HEK293T (cell line): ENCODE measurements at regions not wholly inside any gene's neighbourhood (a gene's known extent, or its start where the extent isn't known, plus 50 kb on each side); places are given as distances from the start of the nearest gene placed in this dataset.

Source experiments
- CTCF ChIA-PET: fragments of 350-600 bp; formaldehyde crosslinking; extraction: SDS; loops from one replicate; lab custom pipeline; 2021; ENCODE audit warnings: antibody characterized with exemption, inconsistent platforms; lab: Yijun Ruan, JAX
- POLR2A ChIA-PET: fragments of 350-600 bp; formaldehyde crosslinking; extraction: SDS; loops from one replicate; lab custom pipeline; 2020; ENCODE audit warnings: antibody characterized with exemption, inconsistent platforms; lab: Yijun Ruan, JAX
- DNase-seq: peaks from one replicate; pipeline ENCODE4 v3.0.0; 2012; ENCODE audit warnings: mixed read lengths; ENCODE audit errors: extremely low spot score
- ARNT ChIP-seq: fragments of 450-650 bp; IDR thresholded peaks from 2 replicates; pipeline ENCODE4 v1.6.1; 2017; ENCODE audit warnings: mild to moderate bottlenecking
- BHLHE40 ChIP-seq: fragments of 450-650 bp; IDR thresholded peaks from 2 replicates; pipeline ENCODE4 v1.6.1; 2016; ENCODE audit warnings: mild to moderate bottlenecking, moderate library complexity, borderline replicate concordance
- CTBP1 ChIP-seq: fragments of 450-650 bp; IDR thresholded peaks from 2 replicates; pipeline ENCODE4 v1.6.1; 2016; ENCODE audit warnings: borderline replicate concordance
- ELF4 ChIP-seq: fragments of 450-650 bp; IDR thresholded peaks from 2 replicates; pipeline ENCODE4 v1.6.1; 2017; ENCODE audit warnings: antibody characterized with exemption
- FOXA1 ChIP-seq: fragments of 450-650 bp; IDR thresholded peaks from 2 replicates; pipeline ENCODE4 v1.6.1; 2016; ENCODE audit warnings: mild to moderate bottlenecking
- FOXK2 ChIP-seq: fragments of 450-650 bp; IDR thresholded peaks from 2 replicates; pipeline ENCODE4 v1.6.1; 2016; ENCODE audit warnings: mild to moderate bottlenecking
- FOXM1 ChIP-seq: fragments of 450-650 bp; IDR thresholded peaks from 2 replicates; pipeline ENCODE4 v1.6.1; 2017; ENCODE audit warnings: mild to moderate bottlenecking, borderline replicate concordance
- HDGF ChIP-seq: fragments of 450-650 bp; IDR thresholded peaks from 2 replicates; pipeline ENCODE4 v1.6.1; 2017; ENCODE audit warnings: antibody characterized with exemption, borderline replicate concordance
- L3MBTL2 ChIP-seq: fragments of 450-650 bp; conservative IDR thresholded peaks from 2 replicates; pipeline ENCODE4 v1.6.1; 2016; ENCODE audit warnings: mild to moderate bottlenecking
- LEF1 ChIP-seq: fragments of 450-650 bp; IDR thresholded peaks from 2 replicates; pipeline ENCODE4 v1.6.1; 2017; ENCODE audit warnings: mild to moderate bottlenecking, borderline replicate concordance
- NFRKB ChIP-seq: fragments of 450-650 bp; IDR thresholded peaks from 2 replicates; pipeline ENCODE4 v1.6.1; 2016; ENCODE audit warnings: mild to moderate bottlenecking, moderate library complexity
- SP1 ChIP-seq: fragments of 450-650 bp; IDR thresholded peaks from 2 replicates; pipeline ENCODE4 v1.6.1; 2017
- SUZ12 ChIP-seq: fragments of 450-650 bp; IDR thresholded peaks from 2 replicates; pipeline ENCODE4 v1.6.1; 2016; ENCODE audit warnings: mild to moderate bottlenecking
- TARDBP ChIP-seq: fragments of 450-650 bp; IDR thresholded peaks from 2 replicates; pipeline ENCODE4 v1.6.1; 2016
- ZNF384 ChIP-seq: fragments of 450-650 bp; IDR thresholded peaks from 2 replicates; pipeline ENCODE4 v1.6.1; 2016
- TF ChIP-seq, protein P1 (sequence below): fragments of 450-650 bp; IDR thresholded peaks from 2 replicates; pipeline ENCODE4 v1.6.1; 2016

DNA sequence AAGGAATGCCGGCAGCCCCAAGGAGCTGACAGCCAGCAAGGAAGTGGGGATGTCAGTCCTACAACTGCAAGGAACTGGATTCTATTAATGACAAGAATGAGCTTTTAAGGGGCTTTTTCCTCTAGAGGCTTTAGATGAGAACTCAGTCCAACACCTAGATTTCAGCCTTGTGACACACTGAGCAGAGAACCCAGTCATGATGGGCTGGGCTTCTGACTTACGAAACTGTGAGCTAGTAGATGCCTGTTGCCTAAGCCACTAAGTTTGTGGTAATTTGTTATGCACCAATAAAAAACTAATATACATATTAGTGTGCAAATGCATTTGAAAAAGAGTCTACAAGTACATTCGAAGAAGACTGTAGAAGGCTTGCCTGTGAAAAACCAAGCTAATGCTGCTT lies 263.3 kb downstream of the SOX4 start:
- no peak for TF ChIP-seq FOXK2
- no peak for TF ChIP-seq CTBP1
- TF ChIP-seq, protein P1, sequence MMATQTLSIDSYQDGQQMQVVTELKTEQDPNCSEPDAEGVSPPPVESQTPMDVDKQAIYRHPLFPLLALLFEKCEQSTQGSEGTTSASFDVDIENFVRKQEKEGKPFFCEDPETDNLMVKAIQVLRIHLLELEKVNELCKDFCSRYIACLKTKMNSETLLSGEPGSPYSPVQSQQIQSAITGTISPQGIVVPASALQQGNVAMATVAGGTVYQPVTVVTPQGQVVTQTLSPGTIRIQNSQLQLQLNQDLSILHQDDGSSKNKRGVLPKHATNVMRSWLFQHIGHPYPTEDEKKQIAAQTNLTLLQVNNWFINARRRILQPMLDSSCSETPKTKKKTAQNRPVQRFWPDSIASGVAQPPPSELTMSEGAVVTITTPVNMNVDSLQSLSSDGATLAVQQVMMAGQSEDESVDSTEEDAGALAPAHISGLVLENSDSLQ = no peak
- no peak for TF ChIP-seq TARDBP
- TF ChIP-seq SP1 = no peak
- TF ChIP-seq SUZ12 = no peak
- no peak for TF ChIP-seq L3MBTL2
- no peak for TF ChIP-seq LEF1
- TF ChIP-seq FOXA1 = no peak
- TF ChIP-seq FOXM1 = no peak
- TF ChIP-seq HDGF = no peak
- TF ChIP-seq BHLHE40 = no peak
- TF ChIP-seq ARNT = no peak
- no peak for TF ChIP-seq NFRKB
- TF ChIP-seq ZNF384 = no peak
- no peak for TF ChIP-seq ELF4
- CTCF ChIA-PET = interaction anchor here (0.6 kb wide), 1 partner anchor 328 kb away, joined by 3 read pairs; no protein-coding TSS in a partner anchor
- no peak for DNase-seq
- POLR2A ChIA-PET = no interaction called here

DNA sequence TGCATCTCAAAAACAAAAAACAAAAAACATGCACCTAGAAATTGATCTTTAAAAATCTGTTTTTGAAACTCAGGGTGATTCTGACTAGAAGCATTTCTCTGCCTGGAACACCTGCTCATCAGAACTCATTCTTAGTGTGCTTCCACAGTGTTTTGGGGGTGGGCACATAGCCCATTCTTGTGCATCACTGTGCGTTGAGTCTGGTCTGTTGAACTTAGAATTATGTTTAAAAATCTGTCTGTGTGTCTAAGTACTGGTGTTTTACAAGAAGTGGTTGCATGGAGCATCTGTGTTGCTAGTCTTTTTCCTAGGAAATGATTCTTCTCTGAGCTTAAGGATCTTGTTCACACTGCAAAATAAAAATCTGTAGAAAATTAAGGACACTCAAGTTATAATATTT lies 264.5 kb downstream of the SOX4 start:
- ChIA-PET CTCF (interaction anchor here (1.1 kb wide), 1 partner anchor 10 kb away, joined by 3 read pairs; no protein-coding TSS in a partner anchor), POLR2A (no interaction called here)
- no peak for TF ChIP-seq FOXA1
- TF ChIP-seq FOXK2 = no peak
- no peak for TF ChIP-seq SP1
- TF ChIP-seq NFRKB = no peak
- no peak for TF ChIP-seq CTBP1
- no peak for TF ChIP-seq ELF4
- no peak for TF ChIP-seq ARNT

DNA sequence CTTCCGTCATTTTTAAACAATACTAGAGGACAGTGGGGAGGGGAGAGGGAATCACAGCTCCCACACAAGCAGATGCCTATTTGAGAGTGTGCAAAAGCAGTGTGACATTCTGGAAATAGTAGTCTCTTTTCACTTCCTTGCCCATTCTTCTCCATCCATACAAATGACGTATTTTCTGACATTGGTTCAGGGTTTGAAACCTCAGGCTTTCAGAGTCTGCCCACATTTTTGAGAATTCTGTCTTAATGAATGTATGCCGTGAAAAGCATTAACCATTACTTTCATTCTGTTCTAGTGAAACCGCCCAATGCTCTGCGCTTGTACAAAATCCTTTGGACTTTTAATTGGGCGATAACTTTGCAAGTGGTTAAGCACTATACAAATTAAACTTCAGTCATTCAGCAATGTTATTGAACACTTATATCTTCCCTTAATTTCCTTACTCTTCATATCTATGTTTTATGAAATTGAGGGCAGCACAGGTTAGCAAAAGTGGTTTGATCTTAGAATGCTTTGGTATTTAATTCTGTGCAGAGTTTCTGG lies 265.7 kb downstream of the SOX4 start:
- POLR2A ChIA-PET = no interaction called here

More for the DNA sequence above, 264.5 kb downstream of the SOX4 start:
- no peak for DNase-seq

DNA sequence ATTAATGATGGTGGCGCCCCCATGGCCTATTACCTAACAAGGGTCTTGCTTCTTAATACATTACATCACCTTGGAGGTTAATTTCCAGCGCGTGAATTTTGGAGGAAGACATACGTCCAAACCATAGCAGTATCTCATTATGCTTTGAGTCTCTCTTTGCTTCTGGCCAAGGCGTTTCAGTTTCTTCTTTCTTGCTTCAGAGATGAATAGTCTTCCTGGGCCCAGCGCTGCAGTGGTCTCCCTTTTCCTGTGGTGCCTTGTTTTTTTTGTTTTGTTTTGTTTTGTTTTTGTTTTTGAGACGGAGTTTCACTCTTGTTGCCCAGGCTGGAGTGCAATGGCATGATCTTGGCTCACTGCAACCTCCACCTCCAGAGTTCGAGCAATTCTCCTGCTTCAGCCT lies 268.4 kb downstream of the SOX4 start:
- ChIA-PET POLR2A (no interaction called here), CTCF (no interaction called here)
- DNase-seq = no peak
- TF ChIP-seq ZNF384 = no peak
- TF ChIP-seq FOXM1 = no peak
- no peak for TF ChIP-seq FOXA1
- no peak for TF ChIP-seq CTBP1
- no peak for TF ChIP-seq NFRKB
- TF ChIP-seq FOXK2 = no peak
- TF ChIP-seq HDGF = no peak

More for the DNA sequence above, 265.7 kb downstream of the SOX4 start:
- TF ChIP-seq NFRKB (no peak), BHLHE40 (no peak), L3MBTL2 (no peak), SP1 (no peak), ZNF384 (no peak), SUZ12 (no peak), ARNT (no peak), FOXM1 (no peak), FOXA1 (no peak), LEF1 (no peak), CTBP1 (no peak)
- TF ChIP-seq, protein P1 = no peak
- CTCF ChIA-PET = interaction anchor here (1.1 kb wide), 1 partner anchor 11 kb away, joined by 3 read pairs; no protein-coding TSS in a partner anchor
- no peak for DNase-seq

DNA sequence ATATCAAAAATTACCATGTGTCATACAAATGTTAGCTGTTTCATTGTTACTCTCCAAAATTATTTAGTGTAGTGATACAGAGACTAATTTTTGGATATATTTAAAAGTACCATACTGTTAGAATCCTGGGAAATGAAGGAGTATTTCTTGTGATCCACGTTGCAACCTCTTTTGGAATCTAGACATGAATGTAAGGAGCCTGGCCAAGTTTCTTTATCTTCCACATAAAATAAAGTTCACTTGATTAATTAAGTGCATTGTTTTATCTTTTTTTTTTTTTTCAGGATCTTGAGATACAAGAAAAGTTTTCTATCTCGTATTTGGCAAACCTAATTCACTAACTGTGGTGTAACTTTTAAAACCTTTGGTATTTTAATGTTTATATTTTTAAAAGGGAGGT lies 270.7 kb downstream of the SOX4 start:
- ChIA-PET CTCF (interaction anchor here (0.6 kb wide), 1 partner anchor 36 kb away, joined by 3 read pairs; no protein-coding TSS in a partner anchor), POLR2A (no interaction called here)
- TF ChIP-seq SP1 = no peak
- TF ChIP-seq BHLHE40 = no peak
- no peak for TF ChIP-seq ARNT
- TF ChIP-seq FOXK2 = no peak
- no peak for TF ChIP-seq ZNF384
- TF ChIP-seq L3MBTL2 = no peak
- TF ChIP-seq SUZ12 = no peak
- no peak for TF ChIP-seq FOXA1
- TF ChIP-seq HDGF = no peak
- DNase-seq = no peak

DNA sequence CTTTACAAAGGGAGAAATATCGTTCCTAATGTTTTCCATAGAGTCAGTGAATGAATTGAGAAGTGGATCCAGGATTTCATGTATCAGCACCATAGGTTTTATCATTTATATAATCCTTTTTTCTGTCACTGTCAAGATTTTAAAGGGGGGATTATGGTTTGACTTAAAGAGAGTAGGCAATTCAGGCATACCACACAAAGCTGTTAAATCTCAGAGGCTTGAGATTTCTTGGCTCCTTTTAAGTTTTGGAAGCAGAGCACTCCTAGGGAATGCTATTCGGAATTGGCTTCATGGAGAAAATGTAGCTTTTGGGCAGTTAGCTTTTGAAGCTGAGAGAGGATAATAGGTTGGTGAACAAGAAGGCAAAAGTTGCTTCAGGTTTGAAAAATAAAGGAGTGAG lies 274.7 kb downstream of the SOX4 start:
- DNase-seq = no peak
- CTCF ChIA-PET = no interaction called here
- no peak for TF ChIP-seq SUZ12
- TF ChIP-seq, protein P1 = no peak
- no peak for TF ChIP-seq LEF1
- no peak for TF ChIP-seq ELF4
- TF ChIP-seq CTBP1 = no peak
- no peak for TF ChIP-seq NFRKB
- no peak for TF ChIP-seq L3MBTL2
- no peak for TF ChIP-seq BHLHE40
- no peak for TF ChIP-seq HDGF
- no peak for TF ChIP-seq FOXM1
- TF ChIP-seq ZNF384 = no peak
- TF ChIP-seq FOXA1 = no peak
- no peak for TF ChIP-seq ARNT
- no peak for TF ChIP-seq SP1
- TF ChIP-seq FOXK2 = no peak
- POLR2A ChIA-PET = no interaction called here
